IMR-90 (cell line): ENCODE measurements at regions not wholly inside any gene's neighbourhood (a gene's known extent, or its start where the extent isn't known, plus 50 kb on each side); places are given as distances from the start of the nearest gene placed in this dataset.

Source experiments
- ATAC-seq: fragments of 200-7000 bp; cut with Tn5 transposase; 2 replicates; pipeline ENCODE4 v1.9.1; 2020; ENCODE audit warnings: low read depth, mild to moderate bottlenecking, moderate library complexity
- BruUV-seq: library from RNA; stranded (reverse); fragments of 400-500 nt; replicated peaks from 2 replicates; lab custom pipeline; 2021; lab: Mats Ljungman, UMichigan
- CTCF ChIA-PET: fragments of 300-600 bp; formaldehyde crosslinking; extraction: SDS; loops from one replicate; lab custom pipeline; 2021; ENCODE audit warnings: antibody characterized with exemption; lab: Yijun Ruan, JAX
- POLR2A ChIA-PET: fragments of 300-600 bp; sonication (Branson Sonifier 250); formaldehyde crosslinking; loops from one replicate; lab custom pipeline; 2022; ENCODE audit warnings: antibody characterized with exemption; ENCODE audit not compliant: unreplicated experiment; lab: Charles Lee
- DNase-seq: peaks from one replicate; pipeline ENCODE4 v3.0.0; 2013
- H2AFZ ChIP-seq: replicated peaks from 2 replicates; pipeline ENCODE3; 2013; ENCODE audit warnings: low read length, mild to moderate bottlenecking; ENCODE audit not compliant: poor library complexity
- H2AK5ac ChIP-seq: 2 replicates; pipeline ENCODE4 v1.6.1; 2013; ENCODE audit warnings: low read depth, low read length, inconsistent platforms
- H2AK9ac ChIP-seq: replicated peaks from 2 replicates; pipeline ENCODE3; 2013; ENCODE audit warnings: mild to moderate bottlenecking, low read depth, low read length, moderate library complexity; ENCODE audit not compliant: poor library complexity
- H2BK120ac ChIP-seq: 2 replicates; pipeline ENCODE4 v1.6.1; 2013; ENCODE audit warnings: low read depth, low read length, inconsistent platforms
- H2BK15ac ChIP-seq: 3 replicates; pipeline ENCODE4 v1.6.1; 2013; ENCODE audit warnings: low read depth, low read length, inconsistent platforms
- H2BK20ac ChIP-seq: 2 replicates; pipeline ENCODE4 v1.6.1; 2013; ENCODE audit warnings: low read depth, mild to moderate bottlenecking, inconsistent platforms, low read length, moderate library complexity
- H2BK5ac ChIP-seq: 2 replicates; pipeline ENCODE4 v1.6.1; 2013; ENCODE audit warnings: mild to moderate bottlenecking, low read depth, low read length, inconsistent platforms; ENCODE audit not compliant: poor library complexity, severe bottlenecking
- H3K14ac ChIP-seq: replicated peaks from 2 replicates; pipeline ENCODE4 v1.6.1; 2013; ENCODE audit warnings: low read depth, low read length, inconsistent platforms
- H3K18ac ChIP-seq: 2 replicates; pipeline ENCODE4 v1.6.1; 2013; ENCODE audit warnings: low read depth, low read length, control low read depth
- H3K23ac ChIP-seq: 2 replicates; pipeline ENCODE4 v1.6.1; 2013; ENCODE audit warnings: low read depth, low read length, inconsistent platforms
- H3K27ac ChIP-seq: 2 replicates; pipeline ENCODE4 v1.5.1; 2013; ENCODE audit warnings: mild to moderate bottlenecking, control low read depth, low read length; ENCODE audit not compliant: insufficient read depth
- H3K27me3 ChIP-seq: 2 replicates; pipeline ENCODE4 v1.6.1; 2013; ENCODE audit warnings: low read length; ENCODE audit not compliant: control insufficient read depth, insufficient read depth
- H3K36me3 ChIP-seq: 2 replicates; pipeline ENCODE4 v1.6.1; 2013; ENCODE audit warnings: low read length, mixed read lengths; ENCODE audit not compliant: control insufficient read depth, insufficient read depth
- H3K4ac ChIP-seq: 2 replicates; pipeline ENCODE4 v1.6.1; 2013; ENCODE audit warnings: low read depth, low read length, inconsistent platforms
- H3K4me1 ChIP-seq: 2 replicates; pipeline ENCODE4 v1.6.1; 2013; ENCODE audit warnings: low read length, mixed read lengths; ENCODE audit not compliant: control insufficient read depth, insufficient read depth
- H3K4me2 ChIP-seq: 2 replicates; pipeline ENCODE4 v1.6.1; 2013; ENCODE audit warnings: low read depth, mild to moderate bottlenecking, control low read depth, low read length, moderate library complexity
- H3K4me3 ChIP-seq: 2 replicates; pipeline ENCODE4 v1.5.1; 2013; ENCODE audit warnings: low read depth, mild to moderate bottlenecking, control low read depth, low read length, moderate library complexity; ENCODE audit not compliant: insufficient read depth
- H3K56ac ChIP-seq: 2 replicates; pipeline ENCODE4 v1.6.1; 2013; ENCODE audit warnings: low read length, inconsistent platforms; ENCODE audit not compliant: insufficient read depth; ENCODE audit errors: extremely low read depth
- H3K79me1 ChIP-seq, 2 experiments: 2 replicates each; pipeline ENCODE4 v1.6.1; 2013; ENCODE audit warnings: low read length in 2 of 2, inconsistent platforms in 1 of 2, low read depth in 1 of 2
- H3K9ac ChIP-seq: 2 replicates; pipeline ENCODE4 v1.6.1; 2013; ENCODE audit warnings: low read depth, low read length, control low read depth
- H3K9me1 ChIP-seq: 2 replicates; pipeline ENCODE4 v1.6.1; 2013; ENCODE audit warnings: low read length, inconsistent platforms; ENCODE audit not compliant: insufficient read depth
- H3K9me3 ChIP-seq: 2 replicates; pipeline ENCODE4 v1.6.1; 2013; ENCODE audit warnings: low read length; ENCODE audit not compliant: control insufficient read depth, insufficient read depth
- H4K20me1 ChIP-seq: 2 replicates; pipeline ENCODE4 v1.6.1; 2013; ENCODE audit warnings: low read length, inconsistent platforms; ENCODE audit not compliant: insufficient read depth
- H4K5ac ChIP-seq: 2 replicates; pipeline ENCODE4 v1.6.1; 2013; ENCODE audit warnings: mild to moderate bottlenecking, low read depth, low read length, control low read depth
- H4K8ac ChIP-seq, 2 experiments: 2 replicates each; pipeline ENCODE4 v1.6.1; 2013; ENCODE audit warnings: low read depth in 2 of 2, low read length in 2 of 2, control low read depth in 1 of 2, inconsistent platforms in 1 of 2
- H4K91ac ChIP-seq: 2 replicates; pipeline ENCODE4 v1.6.1; 2013; ENCODE audit warnings: low read depth, low read length, inconsistent platforms; ENCODE audit not compliant: insufficient read depth
- BHLHE40 ChIP-seq: fragments of 150-350 bp; IDR thresholded peaks from 2 replicates; pipeline ENCODE4 v1.6.1; 2016; ENCODE audit warnings: mild to moderate bottlenecking, low read depth, low read length
- CEBPB ChIP-seq: IDR thresholded peaks from 2 replicates; pipeline ENCODE4 v1.6.1; 2012; ENCODE audit warnings: low read depth, low read length, improper control_type of control experiment
- CHD1 ChIP-seq: IDR thresholded peaks from 2 replicates; pipeline ENCODE4 v1.6.1; 2012; ENCODE audit warnings: low read depth, low read length, improper control_type of control experiment
- CTCF ChIP-seq: conservative IDR thresholded peaks from 2 replicates; pipeline ENCODE4 v1.5.1; 2012; ENCODE audit warnings: mild to moderate bottlenecking, low read depth, low read length, improper control_type of control experiment
- MAFK ChIP-seq: IDR thresholded peaks from 2 replicates; pipeline ENCODE4 v1.6.1; 2012; ENCODE audit warnings: low read depth, low read length, improper control_type of control experiment
- MAZ ChIP-seq: IDR thresholded peaks from 2 replicates; pipeline ENCODE4 v1.6.1; 2012; ENCODE audit warnings: low read depth, mild to moderate bottlenecking, low read length, improper control_type of control experiment, moderate library complexity, borderline replicate concordance
- NFE2L2 ChIP-seq: fragments of 150-350 bp; IDR thresholded peaks from 2 replicates; pipeline ENCODE4 v1.6.1; 2016; ENCODE audit warnings: low read depth, mild to moderate bottlenecking, low read length
- RAD21 ChIP-seq: IDR thresholded peaks from 2 replicates; pipeline ENCODE4 v1.6.1; 2012; ENCODE audit warnings: low read length, improper control_type of control experiment
- RCOR1 ChIP-seq: IDR thresholded peaks from 2 replicates; pipeline ENCODE4 v1.6.1; 2012; ENCODE audit warnings: mild to moderate bottlenecking, low read length, improper control_type of control experiment; ENCODE audit not compliant: insufficient replicate concordance
- RFX5 ChIP-seq: IDR thresholded peaks from 2 replicates; pipeline ENCODE4 v1.8.0; 2012; ENCODE audit warnings: low read depth, mild to moderate bottlenecking, low read length, moderate library complexity
- WGBS, 2 experiments: methylation state at CpG; one replicate each; pipeline versions ENCODE4 v1.1.5 to v1.1.7; 2013; ENCODE audit warnings: missing lambda C conversion rate in 2 of 2; ENCODE audit not compliant: insufficient read length in 1 of 2; ENCODE audit errors: extremely low coverage in 2 of 2; 5-methylcytosine and 5-hydroxymethylcytosine counted together
- dilution Hi-C: fragments of 300-500 bp; cut with HindIII; formaldehyde crosslinking; loops from one replicate; pipeline ENCODE4 v1.14.3; 2018; ENCODE audit warnings: low sequenced_read_pairs; ENCODE audit not compliant: unreplicated experiment
- in situ Hi-C: fragments of 300-500 bp; cut with MboI; formaldehyde crosslinking; loops from 3 replicates; pipeline ENCODE4 v1.14.3; 2019; ENCODE audit warnings: low sequenced_read_pairs, inconsistent platforms, mixed read lengths
- intact Hi-C: fragments of 100-400 bp; cut with micrococcal nuclease; formaldehyde crosslinking; loops from 2 replicates; pipeline ENCODE4 v1.10.0; 2022

- H4K91ac ChIP-seq, result no peak overlapping the region
- POLR2A ChIA-PET, result no interaction called here
Measured at GRCh38 chr15:57770495-57770894, 64.0 kb downstream of the POLR2M start.

More at GRCh38 chr15:57770495-57770894, 64.0 kb downstream of the POLR2M start:
- no peaks in the 10 kb centered on the region for H3K9me1 ChIP-seq
- H2BK20ac ChIP-seq, result no peak overlapping the region
- TF ChIP-seq BHLHE40, result no peak
- TF ChIP-seq MAZ, result no peak
- no peak for TF ChIP-seq CHD1
- TF ChIP-seq NFE2L2, result no peak
- no peak for TF ChIP-seq RAD21
- no peak for TF ChIP-seq CEBPB
- no peak for TF ChIP-seq MAFK
- no peak for TF ChIP-seq CTCF
- no peak for TF ChIP-seq RCOR1
- TF ChIP-seq RFX5, result no peak
- H3K27me3 ChIP-seq, result peaks cover 4% of the 10 kb centered on the region; the same call in 1 of the 2 replicates
- H2AFZ ChIP-seq, result no peak overlapping the region
- CTCF ChIA-PET, result no interaction called here
- no peak overlapping the region for H3K23ac ChIP-seq
- no peaks in the 10 kb centered on the region for H3K79me1 ChIP-seq
- H4K8ac ChIP-seq, result no peak overlapping the region
- no peak overlapping the region for H2AK9ac ChIP-seq
- H2BK120ac ChIP-seq, result no peak overlapping the region
- in situ Hi-C loops (no loop called here), dilution Hi-C loops (no loop called here), intact Hi-C loops (no loop called here)
- H3K9me3 ChIP-seq, result no peaks in the 10 kb centered on the region
- BruUV-seq, result no TSS peak
- no peaks in the 10 kb centered on the region for H4K20me1 ChIP-seq
- no peak overlapping the region for H3K18ac ChIP-seq
- WGBS, 2 experiments, result no CpG with 5 or more reads among the region's 3 CpGs
- H3K9ac ChIP-seq, result no peak overlapping the region
- H3K4me1 ChIP-seq, result no peaks in the 10 kb centered on the region
- no peak overlapping the region for H3K14ac ChIP-seq
- no peak overlapping the region for H2BK15ac ChIP-seq
- H3K56ac ChIP-seq, result no peak overlapping the region
- no peak for DNase-seq
- ATAC-seq, result no peak
- no peak overlapping the region for H2BK5ac ChIP-seq
- H2AK5ac ChIP-seq, result no peak overlapping the region
- no peak overlapping the region for H3K27ac ChIP-seq
- H3K4me3 ChIP-seq, result no peak overlapping the region
- H3K4ac ChIP-seq, result no peak overlapping the region
- H4K5ac ChIP-seq, result no peak overlapping the region
- no peak overlapping the region for H3K4me2 ChIP-seq
- no peaks in the 10 kb centered on the region for H3K36me3 ChIP-seq
